Fibroblast of the aortic adventitia (primary cell): ENCODE measurements at regions not wholly inside any gene's neighbourhood (a gene's known extent, or its start where the extent isn't known, plus 50 kb on each side); places are given as distances from the start of the nearest gene placed in this dataset.

Experiments
- DNase-seq: peaks from one replicate; pipeline ENCODE4 v3.0.0-alpha.2; 2010; ENCODE audit warnings: low read depth
- H3K4me3 ChIP-seq: 2 replicates; pipeline ENCODE4 v1.5.1; 2011; ENCODE audit warnings: low read depth, mild to moderate bottlenecking, control low read depth, low read length, moderate library complexity
- CTCF ChIP-seq: IDR thresholded peaks from 2 replicates; pipeline ENCODE4 v1.5.1; 2011; ENCODE audit warnings: mild to moderate bottlenecking, low read length, control low read depth, inconsistent platforms; ENCODE audit not compliant: insufficient read depth

- TF ChIP-seq CTCF: no peak
- no peak for DNase-seq
Observed at GRCh38 chr2:146048141-146048540, 1528.2 kb upstream of the ZEB2 start.

GRCh38 chr2:146041274-146041910 lies 1521.5 kb upstream of the ZEB2 start:
- no peak for TF ChIP-seq CTCF
- no peak for DNase-seq
- no peak overlapping the region for H3K4me3 ChIP-seq

More at GRCh38 chr2:146048141-146048540, 1528.2 kb upstream of the ZEB2 start:
- H3K4me3 ChIP-seq: no peak overlapping the region

DNA sequence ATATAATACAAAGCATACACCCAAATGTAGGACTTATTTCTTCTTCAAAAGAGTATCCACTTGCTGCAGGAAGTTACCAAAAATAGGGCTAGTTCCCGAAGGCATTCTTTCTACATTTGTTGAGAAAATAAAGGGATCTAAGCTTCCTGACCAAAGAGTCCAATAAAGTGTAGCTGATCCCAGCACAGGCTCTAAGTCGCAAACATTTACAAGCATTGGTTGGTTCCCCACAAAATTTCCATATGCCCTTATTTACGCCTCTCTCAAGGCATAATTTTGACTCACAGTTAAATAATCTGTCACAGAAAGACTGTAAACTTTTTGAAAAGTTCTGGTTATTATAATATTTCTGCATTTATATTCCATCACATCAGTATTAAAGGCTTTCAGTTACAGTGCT lies 1520.1 kb upstream of the ZEB2 start:
- H3K4me3 ChIP-seq: no peak overlapping the region
- DNase-seq: no peak
- TF ChIP-seq CTCF: no peak

DNA sequence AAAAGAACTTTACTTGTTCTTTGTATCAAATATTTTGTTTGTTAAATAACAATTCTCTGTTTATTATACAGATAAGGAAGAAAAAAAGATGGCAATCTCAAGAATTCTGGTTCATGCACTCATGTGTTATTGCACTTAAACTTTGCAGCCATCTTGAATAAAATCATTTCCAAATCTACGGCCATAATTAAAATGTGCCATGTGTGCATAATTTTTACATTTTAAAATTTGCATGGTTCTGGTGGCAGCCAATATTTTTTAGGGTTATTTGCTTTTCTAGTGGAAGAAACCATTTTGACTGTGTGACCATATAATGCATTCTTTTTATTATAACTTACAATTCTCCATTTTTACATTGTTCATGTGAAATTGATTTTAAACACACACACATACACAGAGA lies 1518.1 kb upstream of the ZEB2 start:
- no peak overlapping the region for H3K4me3 ChIP-seq
- TF ChIP-seq CTCF: no peak
- DNase-seq: no peak

- TF ChIP-seq CTCF: no peak
- DNase-seq: no peak
- H3K4me3 ChIP-seq: no peak overlapping the region
Observed at GRCh38 chr2:146037334-146037870, 1517.5 kb upstream of the ZEB2 start.

GRCh38 chr2:146031158-146031557 lies 1511.2 kb upstream of the ZEB2 start:
- no peak for TF ChIP-seq CTCF
- H3K4me3 ChIP-seq: no peak overlapping the region
- DNase-seq: peak; percentile 10

- TF ChIP-seq CTCF: no peak
- no peak for DNase-seq
- no peak overlapping the region for H3K4me3 ChIP-seq
Observed at GRCh38 chr2:146027156-146027555, 1507.2 kb upstream of the ZEB2 start.
